Ovary (tissue), 3 donors: ENCODE measurements at regions not wholly inside any gene's neighbourhood (a gene's known extent, or its start where the extent isn't known, plus 50 kb on each side); places are given as distances from the start of the nearest gene placed in this dataset.

Experiments
- EP300 ChIP-seq: sonication (generic); formaldehyde crosslinking; IDR thresholded peaks from one replicate; pipeline ENCODE4 v1.6.1; 2017; ENCODE audit warnings: antibody characterized with exemption
- POLR2A ChIP-seq: fragments of 450-650 bp; IDR thresholded peaks from one replicate; pipeline ENCODE4 v1.6.1; 2017; ENCODE audit warnings: antibody characterized with exemption, mild to moderate bottlenecking, moderate library complexity
- TF ChIP-seq, protein P1 (sequence below), 3 donors: fragments of 450-650 bp in 2 of 3; fragments of 200-600 bp in 1 of 3; IDR thresholded peaks; one replicate each; pipeline versions ENCODE4 v1.5.1 to v1.8.0; 2016 to 2022; ENCODE audit warnings: antibody characterized with exemption in 3 of 3, mild to moderate bottlenecking in 1 of 3
- donor health status: DM: no; HTN: no; CAD: no.

DNA sequence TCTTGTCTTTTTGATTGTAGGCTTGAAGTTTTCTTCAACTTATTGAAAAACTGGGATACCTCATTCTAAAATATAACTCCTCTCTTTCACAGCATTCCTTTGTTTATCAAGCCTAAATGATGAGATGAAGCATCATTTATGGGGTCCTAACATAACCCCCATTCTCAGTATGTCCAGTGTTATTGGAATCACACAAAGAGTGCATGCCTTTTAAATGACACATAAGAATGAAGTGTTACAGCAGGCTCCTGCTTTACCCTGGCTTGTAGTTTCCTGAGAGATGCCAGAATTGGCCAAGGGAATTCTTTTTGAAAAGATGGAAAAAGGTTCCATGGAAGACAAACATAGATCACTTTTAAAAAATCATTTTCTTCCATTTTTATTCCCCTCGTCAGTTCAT is 502.4 kb downstream of the BCKDHB start:
- TF ChIP-seq, protein P1, sequence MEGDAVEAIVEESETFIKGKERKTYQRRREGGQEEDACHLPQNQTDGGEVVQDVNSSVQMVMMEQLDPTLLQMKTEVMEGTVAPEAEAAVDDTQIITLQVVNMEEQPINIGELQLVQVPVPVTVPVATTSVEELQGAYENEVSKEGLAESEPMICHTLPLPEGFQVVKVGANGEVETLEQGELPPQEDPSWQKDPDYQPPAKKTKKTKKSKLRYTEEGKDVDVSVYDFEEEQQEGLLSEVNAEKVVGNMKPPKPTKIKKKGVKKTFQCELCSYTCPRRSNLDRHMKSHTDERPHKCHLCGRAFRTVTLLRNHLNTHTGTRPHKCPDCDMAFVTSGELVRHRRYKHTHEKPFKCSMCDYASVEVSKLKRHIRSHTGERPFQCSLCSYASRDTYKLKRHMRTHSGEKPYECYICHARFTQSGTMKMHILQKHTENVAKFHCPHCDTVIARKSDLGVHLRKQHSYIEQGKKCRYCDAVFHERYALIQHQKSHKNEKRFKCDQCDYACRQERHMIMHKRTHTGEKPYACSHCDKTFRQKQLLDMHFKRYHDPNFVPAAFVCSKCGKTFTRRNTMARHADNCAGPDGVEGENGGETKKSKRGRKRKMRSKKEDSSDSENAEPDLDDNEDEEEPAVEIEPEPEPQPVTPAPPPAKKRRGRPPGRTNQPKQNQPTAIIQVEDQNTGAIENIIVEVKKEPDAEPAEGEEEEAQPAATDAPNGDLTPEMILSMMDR (IDR thresholded peaks at IDR 0.05) = no peak
- no peak for TF ChIP-seq POLR2A
- no peak for TF ChIP-seq EP300
